Kidney (tissue), 13 donors: ENCODE measurements at regions not wholly inside any gene's neighbourhood (a gene's known extent, or its start where the extent isn't known, plus 50 kb on each side); places are given as distances from the start of the nearest gene placed in this dataset.

Experiments used
- DNase-seq, 5 donors: peaks; one replicate each; pipeline ENCODE4 v3.0.0-alpha.2; 2013 to 2020
- FAIRE-seq: peaks from 2 replicates; lab custom pipeline; 2012; peaks lifted over from hg19 to GRCh38; lab: Jason Lieb, UNC
- H3K27ac ChIP-seq, 2 donors: one replicate each; pipeline ENCODE4 v1.7.0; 2013; ENCODE audit warnings: low read depth in 2 of 2, low read length in 2 of 2, inconsistent platforms in 1 of 2
- H3K27me3 ChIP-seq: one replicate; pipeline ENCODE4 v1.7.1; 2013; ENCODE audit warnings: low read length, inconsistent platforms; ENCODE audit not compliant: control insufficient read depth, insufficient read depth
- H3K36me3 ChIP-seq, 3 donors: one replicate each; pipeline versions ENCODE4 v1.7.0 to v1.7.1; 2013; ENCODE audit warnings: low read length in 3 of 3, control low read depth in 1 of 3, inconsistent platforms in 1 of 3; ENCODE audit not compliant: insufficient read depth in 3 of 3, control insufficient read depth in 2 of 3
- H3K4me1 ChIP-seq, 3 donors: one replicate each; pipeline versions ENCODE4 v1.7.0 to v1.7.1; 2013; ENCODE audit warnings: low read length in 3 of 3, inconsistent platforms in 1 of 3, low read depth in 1 of 3; ENCODE audit not compliant: control insufficient read depth in 2 of 3, insufficient read depth in 2 of 3
- H3K4me3 ChIP-seq, 3 donors: one replicate each; pipeline versions ENCODE4 v1.7.0 to v1.8.1; 2013; ENCODE audit warnings: low read length in 3 of 3, control low read depth in 1 of 3, inconsistent platforms in 1 of 3
- H3K9ac ChIP-seq, 3 donors: one replicate each; pipeline versions ENCODE4 v1.7.0 to v1.7.1; 2013; ENCODE audit warnings: low read length in 3 of 3, control low read depth in 1 of 3, inconsistent platforms in 1 of 3
- H3K9me3 ChIP-seq, 3 donors: one replicate each; pipeline versions ENCODE4 v1.7.0 to v1.7.1; 2013; ENCODE audit warnings: low read length in 3 of 3, control low read depth in 1 of 3, inconsistent platforms in 1 of 3; ENCODE audit not compliant: control insufficient read depth in 2 of 3, insufficient read depth in 1 of 3
- CTCF ChIP-seq: IDR thresholded peaks from 3 replicates; pipeline ENCODE4 v1.5.1; 2012; ENCODE audit warnings: mild to moderate bottlenecking, moderate library complexity, borderline replicate concordance; ENCODE audit not compliant: insufficient read depth; ENCODE audit errors: extremely low read depth
- intact Hi-C: fragments of 100-400 bp; cut with DNase I; formaldehyde crosslinking; loops from one replicate; pipeline ENCODE4 v1.11.1; 2022
- donor health status: control.
- donor health status: control.
- donor health status: control.
- donor health status: control.
- donor health status: control.
- donor health status: DM: yes; HTN: yes; CAD: no.
- donor health status: Normal renal cell carcinoma (clear cell type).

DNA sequence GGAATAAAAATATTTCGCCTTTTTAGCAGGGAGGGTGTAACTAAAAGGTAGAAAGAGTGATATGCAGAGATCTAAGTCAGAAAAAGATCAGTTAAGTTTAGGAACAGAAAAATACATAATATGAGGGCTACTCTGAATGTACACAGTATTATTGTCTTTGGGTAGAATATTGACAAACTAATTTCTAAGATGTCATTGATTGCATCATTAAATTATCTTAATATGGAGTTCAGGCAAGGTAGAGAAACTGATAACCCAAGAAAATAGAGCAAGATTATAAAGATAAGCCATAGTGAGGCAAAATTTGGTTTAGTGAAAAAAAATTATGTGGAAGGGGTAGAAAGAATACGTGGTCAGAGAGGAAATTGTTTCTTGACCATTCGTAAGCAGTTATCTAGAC, 629.0 kb upstream of the NXPH2 start:
- no peak for FAIRE-seq

DNA sequence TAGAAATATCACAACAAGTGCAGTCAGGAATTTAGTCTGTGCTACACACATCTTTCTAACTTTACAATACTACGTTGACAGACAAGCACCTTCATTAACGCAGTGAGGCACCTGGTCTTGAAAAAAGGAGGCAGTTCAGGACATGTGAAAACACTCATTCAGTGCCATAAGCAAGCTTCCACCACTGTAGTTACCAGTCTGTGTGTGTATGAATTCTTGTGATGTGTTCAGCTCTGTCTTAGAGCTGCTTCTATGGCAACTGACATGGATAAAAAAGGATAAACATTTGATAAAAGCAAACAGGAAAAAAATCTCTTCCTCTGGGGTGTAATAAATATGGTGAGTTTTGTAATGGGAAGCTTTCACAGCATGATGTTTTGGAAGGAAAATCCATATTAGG, 623.8 kb upstream of the NXPH2 start:
- intact Hi-C loops = no loop called here
- no peak for FAIRE-seq
- H3K36me3 ChIP-seq = no peaks in the 10 kb centered on the region
- no peaks in the 10 kb centered on the region for H3K4me1 ChIP-seq
- H3K4me3 ChIP-seq = no peak overlapping the region
- H3K9ac ChIP-seq = no peak overlapping the region
- no peaks in the 10 kb centered on the region for H3K9me3 ChIP-seq
- peak in 1 of 5 donors; percentile 1 for DNase-seq
- no peak overlapping the region for H3K27ac ChIP-seq
- no peak for TF ChIP-seq CTCF
- H3K27me3 ChIP-seq = no peaks in the 10 kb centered on the region

More for the DNA sequence above, 629.0 kb upstream of the NXPH2 start:
- Histone ChIP-seq H3K4me1 (no peaks in the 10 kb centered on the region), H3K36me3 (no peaks in the 10 kb centered on the region), H3K27ac (no peak overlapping the region), H3K27me3 (no peaks in the 10 kb centered on the region), H3K9ac (no peak overlapping the region), H3K4me3 (no peak overlapping the region), H3K9me3 (no peaks in the 10 kb centered on the region)
- intact Hi-C loops = no loop called here
- no peak for DNase-seq
- TF ChIP-seq CTCF = no peak

- Histone ChIP-seq H3K4me3 (no peak overlapping the region), H3K9ac (no peak overlapping the region), H3K9me3 (no peaks in the 10 kb centered on the region), H3K27me3 (no peaks in the 10 kb centered on the region), H3K36me3 (no peaks in the 10 kb centered on the region), H3K27ac (no peak overlapping the region), H3K4me1 (no peaks in the 10 kb centered on the region)
- FAIRE-seq = no peak
- intact Hi-C loops = no loop called here
- no peak for TF ChIP-seq CTCF
- no peak for DNase-seq
Measured at GRCh38 chr2:139394801-139395200, 614.6 kb upstream of the NXPH2 start.

DNA sequence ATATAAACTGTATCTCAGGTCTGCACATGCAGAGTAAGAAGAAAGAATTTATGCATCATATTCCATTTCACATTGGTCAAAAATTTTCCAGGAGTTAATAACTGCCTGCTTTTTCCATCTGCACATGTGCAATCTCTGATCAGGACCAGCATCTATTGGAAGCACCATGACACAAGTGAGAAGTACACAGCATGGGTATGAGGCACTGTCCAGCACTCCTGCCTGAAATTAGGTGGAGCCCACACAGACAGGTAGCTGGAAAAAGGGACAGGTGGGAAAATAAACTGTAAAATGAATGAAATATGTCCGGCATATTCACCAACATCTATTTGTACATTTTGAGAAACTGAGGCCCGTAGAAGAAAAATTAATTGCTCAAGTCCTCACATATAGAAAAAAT, 609.2 kb upstream of the NXPH2 start:
- no peak overlapping the region for H3K27ac ChIP-seq
- intact Hi-C loops = no loop called here
- DNase-seq = no peak
- no peak for FAIRE-seq
- no peak overlapping the region for H3K9ac ChIP-seq
- H3K9me3 ChIP-seq = no peaks in the 10 kb centered on the region
- H3K4me1 ChIP-seq = no peaks in the 10 kb centered on the region
- H3K4me3 ChIP-seq = no peak overlapping the region
- no peaks in the 10 kb centered on the region for H3K27me3 ChIP-seq
- TF ChIP-seq CTCF = no peak
- H3K36me3 ChIP-seq = no peaks in the 10 kb centered on the region
